Esophagus squamous epithelium (tissue), 5 donors: ENCODE measurements at regions not wholly inside any gene's neighbourhood (a gene's known extent, or its start where the extent isn't known, plus 50 kb on each side); places are given as distances from the start of the nearest gene placed in this dataset.

Source experiments
- DNase-seq: peaks from one replicate; lab custom pipeline; 2025; lab: John Stamatoyannopoulos, UW
- H3K27ac ChIP-seq, 4 donors: fragments of 200-600 bp; sonication (generic); one replicate each; pipeline ENCODE4 v1.5.1; 2016 to 2019; ENCODE audit warnings: mild to moderate bottlenecking in 1 of 4
- H3K27me3 ChIP-seq, 4 donors: fragments of 200-600 bp; sonication (generic); 1 replicate in 3 of 4; 2 replicates in 1 of 4; pipeline versions ENCODE4 v1.5.1 to v1.6.0; 2017 to 2021; ENCODE audit warnings: antibody characterized with exemption in 1 of 4
- H3K36me3 ChIP-seq, 3 donors: fragments of 200-600 bp; sonication (generic); one replicate each; pipeline ENCODE4 v1.5.1; 2016 to 2019
- H3K4me1 ChIP-seq, 3 donors: fragments of 200-600 bp; sonication (generic); one replicate each; pipeline ENCODE4 v1.5.1; 2017 to 2019
- H3K4me3 ChIP-seq, 4 donors: fragments of 200-600 bp; sonication (generic); 1 replicate in 3 of 4; 2 replicates in 1 of 4; pipeline ENCODE4 v1.5.1; 2016 to 2019; ENCODE audit warnings: mild to moderate bottlenecking in 2 of 4, moderate library complexity in 1 of 4
- H3K9me3 ChIP-seq, 3 donors: fragments of 200-600 bp; sonication (generic); one replicate each; pipeline ENCODE4 v1.5.1; 2016 to 2019
- POLR2A ChIP-seq, 4 donors: fragments of 450-650 bp; IDR thresholded peaks; one replicate each; pipeline ENCODE4 v1.6.1; 2017; ENCODE audit warnings: antibody characterized with exemption in 4 of 4, mild to moderate bottlenecking in 4 of 4, moderate library complexity in 3 of 4
- WGBS, 2 donors: methylation state at CpG; one replicate each; pipeline ENCODE4 v1.1.5; 2018; 5-methylcytosine and 5-hydroxymethylcytosine counted together
- intact Hi-C: fragments of 100-400 bp; cut with DNase I; formaldehyde crosslinking; loops from one replicate; pipeline ENCODE4 v1.15.0; 2022
- TF ChIP-seq, protein P1 (sequence below), 6 experiments: fragments of 450-650 bp in 4 of 6; fragments of 200-600 bp in 2 of 6; sonication (generic) in 2 of 6; IDR thresholded peaks; one replicate each; pipeline ENCODE4 v1.5.1; 2016 to 2019; ENCODE audit warnings: antibody characterized with exemption in 6 of 6, mild to moderate bottlenecking in 4 of 6, moderate library complexity in 4 of 6
- donor health status: DM: yes; HTN: yes; CAD: no.

DNA sequence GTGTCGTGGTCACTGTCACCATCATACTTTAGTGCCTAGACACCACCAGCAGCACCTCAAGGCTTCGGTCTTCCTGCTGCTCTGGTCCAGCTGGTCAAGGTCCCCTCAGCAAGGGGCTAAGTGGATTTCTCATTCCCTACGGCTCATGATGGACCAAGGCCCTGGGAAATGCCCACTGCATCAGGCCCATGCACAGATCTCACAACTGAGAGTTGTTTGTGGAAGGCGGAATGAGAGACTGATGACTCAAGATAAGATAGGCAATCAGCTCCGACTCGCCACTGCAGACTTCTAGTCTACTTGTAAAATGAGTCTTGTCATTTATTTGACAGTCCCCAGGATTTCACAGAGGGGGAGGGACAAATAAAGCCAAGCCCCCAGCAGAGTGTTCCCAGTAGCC, 108.4 kb upstream of the TBX20 start:
- no peaks in the 10 kb centered on the region for H3K9me3 ChIP-seq
- no peak for TF ChIP-seq POLR2A (IDR thresholded peaks at IDR 0.05)
- TF ChIP-seq, protein P1, sequence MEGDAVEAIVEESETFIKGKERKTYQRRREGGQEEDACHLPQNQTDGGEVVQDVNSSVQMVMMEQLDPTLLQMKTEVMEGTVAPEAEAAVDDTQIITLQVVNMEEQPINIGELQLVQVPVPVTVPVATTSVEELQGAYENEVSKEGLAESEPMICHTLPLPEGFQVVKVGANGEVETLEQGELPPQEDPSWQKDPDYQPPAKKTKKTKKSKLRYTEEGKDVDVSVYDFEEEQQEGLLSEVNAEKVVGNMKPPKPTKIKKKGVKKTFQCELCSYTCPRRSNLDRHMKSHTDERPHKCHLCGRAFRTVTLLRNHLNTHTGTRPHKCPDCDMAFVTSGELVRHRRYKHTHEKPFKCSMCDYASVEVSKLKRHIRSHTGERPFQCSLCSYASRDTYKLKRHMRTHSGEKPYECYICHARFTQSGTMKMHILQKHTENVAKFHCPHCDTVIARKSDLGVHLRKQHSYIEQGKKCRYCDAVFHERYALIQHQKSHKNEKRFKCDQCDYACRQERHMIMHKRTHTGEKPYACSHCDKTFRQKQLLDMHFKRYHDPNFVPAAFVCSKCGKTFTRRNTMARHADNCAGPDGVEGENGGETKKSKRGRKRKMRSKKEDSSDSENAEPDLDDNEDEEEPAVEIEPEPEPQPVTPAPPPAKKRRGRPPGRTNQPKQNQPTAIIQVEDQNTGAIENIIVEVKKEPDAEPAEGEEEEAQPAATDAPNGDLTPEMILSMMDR (IDR thresholded peaks at IDR 0.05) = no peak
- no peak overlapping the region for H3K4me3 ChIP-seq
- H3K27me3 ChIP-seq = no peaks in the 10 kb centered on the region
- H3K4me1 ChIP-seq = no peaks in the 10 kb centered on the region
- intact Hi-C loops = no loop called here
- 38 to 45% methylated on average over 3 to 6 of the region's 6 CpGs for WGBS, 2 donors
- H3K36me3 ChIP-seq = no peaks in the 10 kb centered on the region
- no peak for DNase-seq
- H3K27ac ChIP-seq = no peak overlapping the region

DNA sequence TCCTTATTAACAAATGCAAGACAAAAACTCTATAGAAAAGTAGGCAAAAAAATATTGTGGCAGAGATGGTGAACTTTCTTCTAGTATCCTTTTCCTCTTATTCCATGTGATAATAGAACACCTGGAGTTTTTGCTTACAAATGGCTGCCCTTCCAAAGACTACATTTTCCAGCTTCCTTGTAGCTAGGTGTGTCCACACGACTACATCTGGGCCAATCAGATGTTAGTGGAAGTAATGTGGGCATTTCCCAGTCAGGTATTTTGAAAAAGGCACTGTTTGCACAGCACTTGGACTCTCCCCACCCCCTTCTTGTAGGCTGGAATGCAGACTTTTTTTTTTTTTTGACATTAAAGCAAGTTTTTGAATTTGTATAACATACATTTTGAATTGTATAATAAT, 105.5 kb upstream of the TBX20 start:
- intact Hi-C loops = no loop called here
- DNase-seq = no peak
- no peak overlapping the region for H3K27ac ChIP-seq
- H3K36me3 ChIP-seq = no peaks in the 10 kb centered on the region
- 7 to 55% methylated on average over 1 of the region's 1 CpG for WGBS, 2 donors
- H3K9me3 ChIP-seq = no peaks in the 10 kb centered on the region
- H3K27me3 ChIP-seq = no peaks in the 10 kb centered on the region
- no peak overlapping the region for H3K4me3 ChIP-seq
- TF ChIP-seq, protein P1 (IDR thresholded peaks at IDR 0.05) = no peak
- no peak for TF ChIP-seq POLR2A (IDR thresholded peaks at IDR 0.05)
- H3K4me1 ChIP-seq = no peaks in the 10 kb centered on the region

DNA sequence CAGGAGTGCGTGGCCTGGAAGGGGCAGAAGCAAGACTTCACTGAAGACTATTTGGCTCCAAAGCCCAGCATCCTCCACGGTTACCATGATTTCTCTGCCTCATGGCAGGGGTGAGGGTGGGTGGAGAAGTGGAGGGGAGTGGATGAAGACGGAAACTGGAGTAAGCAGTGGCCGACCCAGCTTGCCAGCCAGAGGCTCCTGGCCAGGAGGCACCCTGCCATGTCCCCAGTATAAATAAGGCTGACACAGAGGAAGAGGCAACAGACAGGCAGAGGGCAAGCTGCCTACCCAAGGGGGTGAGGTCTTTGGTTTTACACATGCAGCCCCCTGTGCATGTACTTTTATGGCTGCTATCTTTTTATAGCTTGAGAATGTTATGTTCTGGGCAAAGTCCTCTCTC, 102.6 kb upstream of the TBX20 start:
- 67 to 74% methylated on average over 4 of the region's 4 CpGs for WGBS, 2 donors

DNA sequence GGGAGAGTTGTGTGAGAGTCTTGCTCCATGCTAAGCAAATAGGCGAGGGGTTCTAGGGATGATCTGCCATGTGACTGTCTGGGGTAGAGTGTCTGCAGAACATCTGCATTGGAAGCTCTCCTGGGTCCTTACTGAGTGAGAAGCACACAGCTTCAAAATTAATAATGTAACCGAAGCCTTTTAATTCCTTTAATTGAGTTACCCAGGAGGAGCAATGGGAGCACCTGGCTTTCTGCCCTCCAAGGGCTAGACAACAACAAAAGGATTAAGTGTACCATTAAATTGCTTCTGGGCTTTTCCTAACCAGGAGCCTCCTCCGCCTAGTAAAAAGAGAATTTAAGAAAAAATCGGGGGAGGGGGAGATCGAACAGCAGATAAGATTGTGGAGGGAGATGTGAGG, 102.0 kb upstream of the TBX20 start:
- intact Hi-C loops = no loop called here
- H3K36me3 ChIP-seq = no peaks in the 10 kb centered on the region
- H3K9me3 ChIP-seq = no peaks in the 10 kb centered on the region
- H3K4me3 ChIP-seq = no peak overlapping the region
- no peak overlapping the region for H3K27ac ChIP-seq
- no peaks in the 10 kb centered on the region for H3K27me3 ChIP-seq
- no peaks in the 10 kb centered on the region for H3K4me1 ChIP-seq
- no peak for TF ChIP-seq POLR2A (IDR thresholded peaks at IDR 0.05)
- WGBS, 2 donors = 40 to 56% methylated on average over 4 to 5 of the region's 5 CpGs
- no peak for DNase-seq

More for the DNA sequence above, 102.6 kb upstream of the TBX20 start:
- Histone ChIP-seq H3K27me3 (no peaks in the 10 kb centered on the region), H3K27ac (no peak overlapping the region), H3K9me3 (no peaks in the 10 kb centered on the region), H3K4me1 (no peaks in the 10 kb centered on the region), H3K36me3 (no peaks in the 10 kb centered on the region), H3K4me3 (no peak overlapping the region)
- DNase-seq = no peak
- intact Hi-C loops = no loop called here
- TF ChIP-seq, protein P1 (IDR thresholded peaks at IDR 0.05) = no peak
- no peak for TF ChIP-seq POLR2A (IDR thresholded peaks at IDR 0.05)

DNA sequence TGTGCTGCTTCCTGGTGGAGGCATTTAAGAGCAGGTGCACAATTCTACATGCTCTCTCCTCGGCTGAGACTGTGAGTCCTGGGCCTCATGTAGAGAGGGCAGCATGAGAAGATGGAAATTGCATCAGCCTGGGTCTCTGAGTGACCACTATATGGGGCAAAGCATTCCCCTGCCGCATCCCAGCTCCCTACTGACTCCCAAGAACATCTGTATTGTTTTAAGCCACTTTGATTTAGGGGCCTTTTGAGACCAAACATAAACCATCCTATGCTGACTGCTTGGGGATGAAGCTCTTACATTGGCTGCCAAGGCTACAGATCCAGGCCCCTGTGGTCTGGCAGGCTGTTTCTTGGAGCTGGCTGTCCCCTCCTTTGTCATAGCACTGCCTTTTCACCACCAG, 101.3 kb upstream of the TBX20 start:
- H3K27ac ChIP-seq = no peak overlapping the region
- H3K27me3 ChIP-seq = no peaks in the 10 kb centered on the region
- intact Hi-C loops = no loop called here
- TF ChIP-seq, protein P1 (IDR thresholded peaks at IDR 0.05) = no peak
- no peak for TF ChIP-seq POLR2A (IDR thresholded peaks at IDR 0.05)
- WGBS, 2 donors = 58 to 72% methylated on average over 2 of the region's 2 CpGs
- H3K4me1 ChIP-seq = no peaks in the 10 kb centered on the region
- DNase-seq = no peak
- no peak overlapping the region for H3K4me3 ChIP-seq
- no peaks in the 10 kb centered on the region for H3K9me3 ChIP-seq
- no peaks in the 10 kb centered on the region for H3K36me3 ChIP-seq

DNA sequence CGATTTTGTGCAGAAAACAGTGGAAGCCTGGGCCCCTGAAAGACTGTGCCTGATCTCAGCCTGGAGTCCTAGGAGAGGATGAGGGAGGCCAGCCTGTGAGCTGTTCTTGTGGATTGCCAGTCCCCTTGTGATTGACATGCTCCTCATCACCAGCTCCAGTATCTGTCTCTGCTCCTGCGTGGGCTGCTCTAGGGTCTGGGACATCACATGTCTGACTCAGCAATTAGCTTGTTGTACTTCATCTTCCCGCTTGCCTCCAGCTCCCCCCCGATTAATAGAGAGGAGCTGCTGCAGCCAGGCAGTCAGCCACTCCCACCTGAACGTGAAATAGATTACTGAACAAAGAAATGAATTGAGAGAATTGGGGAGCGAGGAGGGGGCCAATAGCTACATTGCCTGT, 99.6 kb upstream of the TBX20 start:
- Histone ChIP-seq H3K36me3 (no peaks in the 10 kb centered on the region), H3K27ac (no peak overlapping the region), H3K4me1 (no peaks in the 10 kb centered on the region), H3K9me3 (no peaks in the 10 kb centered on the region), H3K27me3 (no peaks in the 10 kb centered on the region), H3K4me3 (no peak overlapping the region)
- intact Hi-C loops = no loop called here
- 41 to 48% methylated on average over 6 of the region's 6 CpGs for WGBS, 2 donors
- no peak for DNase-seq
- TF ChIP-seq, protein P1 (IDR thresholded peaks at IDR 0.05) = no peak
- no peak for TF ChIP-seq POLR2A (IDR thresholded peaks at IDR 0.05)
